Prostate gland (tissue), 2 donors: ENCODE measurements at regions not wholly inside any gene's neighbourhood (a gene's known extent, or its start where the extent isn't known, plus 50 kb on each side); places are given as distances from the start of the nearest gene placed in this dataset.
"Not testable (repeated sequence)": the region's sequence is repeated elsewhere in the genome, so short reads cannot be mapped to it uniquely, and the experiment has no call there.

ENCODE experiments used
- DNase-seq: peaks from one replicate; pipeline ENCODE4 v3.0.0-alpha.2; 2019; ENCODE audit warnings: low spot score
- H3K27ac ChIP-seq, 2 donors: fragments of 200-600 bp; sonication (generic); 2 replicates each; pipeline ENCODE4 v1.5.1; 2017 to 2019
- H3K27me3 ChIP-seq: fragments of 200-600 bp; sonication (generic); replicated peaks from 2 replicates; pipeline ENCODE4 v1.5.1; 2019; ENCODE audit not compliant: insufficient read depth
- H3K36me3 ChIP-seq, 2 donors: fragments of 200-600 bp; sonication (generic); 1 replicate in 1 of 2; 2 replicates in 1 of 2; pipeline versions ENCODE4 v1.5.1 to v1.8.1; 2017 to 2019
- H3K4me1 ChIP-seq: fragments of 200-600 bp; sonication (generic); replicated peaks from 2 replicates; pipeline ENCODE4 v1.5.1; 2019
- H3K4me3 ChIP-seq, 2 donors: fragments of 200-600 bp; sonication (generic); 2 replicates each; pipeline ENCODE4 v1.5.1; 2017 to 2019
- H3K9me3 ChIP-seq: fragments of 200-600 bp; sonication (generic); 2 replicates; pipeline ENCODE4 v1.5.1; 2017
- WGBS: methylation state at CpG from one replicate; pipeline ENCODE4 v1.1.5; 2018; 5-methylcytosine and 5-hydroxymethylcytosine counted together
- intact Hi-C: fragments of 100-400 bp; cut with DNase I; formaldehyde crosslinking; loops from one replicate; pipeline ENCODE4 v1.14.2; 2022

GRCh38 chr12:31162896-31163560 is 89.4 kb downstream of the DDX11 start:
- H3K4me3 ChIP-seq, H3K9me3 ChIP-seq, H3K27ac ChIP-seq, H3K27me3 ChIP-seq, H3K4me1 ChIP-seq, DNase-seq, intact Hi-C loops, H3K36me3 ChIP-seq: not testable (repeated sequence)
- WGBS: 81% methylated on average over 27 of the region's 28 CpGs

DNA sequence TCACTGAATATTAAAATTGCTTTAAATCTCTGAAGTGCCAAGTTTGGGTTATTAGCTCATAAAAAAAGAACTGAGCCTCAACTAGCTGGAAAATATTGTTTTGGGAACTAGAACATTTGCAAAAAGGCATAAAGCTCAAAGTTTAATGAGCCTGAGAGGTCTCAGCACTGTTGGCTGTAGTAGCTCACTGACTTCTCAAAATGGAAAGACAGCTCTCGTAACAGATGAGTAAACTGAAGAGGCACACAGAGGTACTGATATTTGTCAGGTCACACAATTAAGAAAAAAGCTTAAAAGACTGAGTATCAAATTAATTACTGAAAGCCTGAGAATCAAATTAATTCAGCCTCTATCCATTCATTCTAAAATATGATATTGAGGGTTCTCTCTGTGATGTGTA is 100.6 kb downstream of the DDX11 start:
- WGBS: 36% methylated on average over 1 of the region's 1 CpG
- intact Hi-C loops, H3K9me3 ChIP-seq, H3K36me3 ChIP-seq, H3K4me3 ChIP-seq, H3K27me3 ChIP-seq, H3K27ac ChIP-seq, DNase-seq, H3K4me1 ChIP-seq: not testable (repeated sequence)

DNA sequence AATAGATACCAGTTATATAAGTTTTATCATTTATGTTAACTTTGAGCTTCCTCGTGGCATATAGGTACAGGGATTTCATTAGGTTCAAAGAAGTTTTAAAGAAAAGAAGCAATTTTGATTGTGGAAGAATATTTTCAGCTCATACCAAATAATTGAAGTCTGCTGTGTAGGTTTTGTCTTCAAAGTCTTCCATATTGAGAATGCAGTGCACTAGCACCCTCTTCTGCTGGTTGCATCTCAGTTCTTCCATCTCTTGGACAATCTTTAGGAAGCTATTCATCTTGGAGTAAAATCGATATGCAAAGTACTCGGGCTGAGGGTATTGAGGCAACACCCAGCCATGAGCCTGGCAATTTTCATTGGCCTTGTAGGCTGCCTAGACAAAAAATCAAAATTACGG is 103.9 kb downstream of the DDX11 start:
- H3K4me1 ChIP-seq, H3K9me3 ChIP-seq, H3K27me3 ChIP-seq, H3K27ac ChIP-seq, DNase-seq, intact Hi-C loops, H3K36me3 ChIP-seq, H3K4me3 ChIP-seq: not testable (repeated sequence)
- 100% methylated on average over 1 of the region's 4 CpGs for whole genome bisulfite sequencing

GRCh38 chr12:31178875-31179274 is 105.2 kb downstream of the DDX11 start:
- H3K4me1 ChIP-seq, H3K27me3 ChIP-seq, DNase-seq, intact Hi-C loops, H3K36me3 ChIP-seq, H3K27ac ChIP-seq, H3K9me3 ChIP-seq, H3K4me3 ChIP-seq: not testable (repeated sequence)
- whole genome bisulfite sequencing: 86% methylated on average over 4 of the region's 4 CpGs

DNA sequence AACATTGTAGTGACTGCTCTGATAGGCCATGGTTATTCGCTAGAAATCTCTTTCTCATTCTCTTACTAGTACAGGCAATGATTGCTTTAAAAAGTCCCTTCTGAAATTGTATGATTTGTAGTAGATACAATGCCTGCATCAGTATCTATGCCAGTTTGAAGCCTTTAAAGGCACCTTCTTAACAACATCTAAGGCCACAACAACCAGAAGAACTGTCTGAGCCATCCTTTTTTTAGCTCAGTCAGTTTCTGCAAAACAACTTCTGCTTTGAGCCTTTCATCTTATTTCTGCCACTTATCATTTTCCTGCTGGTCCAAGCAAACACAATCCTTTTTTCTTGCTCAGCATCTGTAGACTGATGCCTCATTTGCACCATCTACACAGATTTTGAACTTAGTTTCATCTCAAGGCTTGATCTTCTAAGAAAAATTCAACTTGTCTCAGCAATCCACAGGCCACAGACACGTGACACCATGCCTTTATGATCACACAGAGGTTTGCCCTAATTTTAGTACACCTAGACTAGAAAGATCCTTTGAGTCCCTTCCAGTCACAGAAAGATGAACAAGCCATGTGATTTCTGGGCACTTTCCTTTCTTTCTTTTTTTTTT is 106.1 kb downstream of the DDX11 start:
- H3K27me3 ChIP-seq, H3K36me3 ChIP-seq, intact Hi-C loops, DNase-seq, H3K4me3 ChIP-seq, H3K4me1 ChIP-seq, H3K9me3 ChIP-seq, H3K27ac ChIP-seq: not testable (repeated sequence)
- WGBS: 85% methylated on average over 1 of the region's 2 CpGs

DNA sequence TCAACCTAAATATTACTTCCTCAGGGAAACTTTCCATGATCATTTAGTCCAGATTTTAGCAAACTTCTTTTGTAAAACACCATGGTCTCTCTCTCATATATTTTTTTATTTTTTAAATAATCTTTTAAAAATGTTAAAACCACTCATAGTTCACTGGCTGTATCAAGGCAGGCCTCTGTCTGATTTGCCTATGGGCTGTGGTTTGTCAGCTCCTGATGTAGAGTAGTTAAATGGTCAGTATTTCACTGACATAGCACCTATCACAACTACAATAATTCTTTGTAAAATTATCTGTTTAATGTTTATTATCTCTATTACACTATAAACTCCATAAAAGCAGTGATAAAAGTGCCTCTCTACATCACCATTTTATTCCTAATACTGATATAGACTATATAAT is 108.9 kb downstream of the DDX11 start:
- DNase-seq, H3K36me3 ChIP-seq, H3K4me3 ChIP-seq, H3K4me1 ChIP-seq, intact Hi-C loops, H3K27ac ChIP-seq, H3K9me3 ChIP-seq, H3K27me3 ChIP-seq: not testable (repeated sequence)

DNA sequence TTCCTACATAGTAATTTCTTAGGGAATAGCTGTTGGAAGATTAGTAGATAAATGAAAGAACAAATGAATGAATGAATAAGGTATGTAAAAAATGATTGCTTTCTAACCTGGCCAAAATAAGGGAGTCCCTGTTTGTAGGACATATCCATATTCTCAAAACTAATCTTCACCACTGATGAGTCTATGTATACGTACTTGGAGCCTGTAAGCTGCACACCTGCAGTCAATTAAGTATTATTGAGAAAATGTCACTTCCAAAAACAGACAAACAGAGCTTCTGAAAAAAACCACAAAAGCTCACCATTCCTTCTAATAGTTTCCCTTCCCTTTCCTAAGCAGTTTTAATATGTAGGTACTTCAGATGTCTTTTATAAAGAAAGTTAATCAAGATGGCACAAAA is 109.4 kb downstream of the DDX11 start:
- 78% methylated on average over 1 of the region's 1 CpG for WGBS
- H3K36me3 ChIP-seq, H3K27ac ChIP-seq, intact Hi-C loops, H3K4me1 ChIP-seq, H3K27me3 ChIP-seq, H3K4me3 ChIP-seq, H3K9me3 ChIP-seq, DNase-seq: not testable (repeated sequence)

DNA sequence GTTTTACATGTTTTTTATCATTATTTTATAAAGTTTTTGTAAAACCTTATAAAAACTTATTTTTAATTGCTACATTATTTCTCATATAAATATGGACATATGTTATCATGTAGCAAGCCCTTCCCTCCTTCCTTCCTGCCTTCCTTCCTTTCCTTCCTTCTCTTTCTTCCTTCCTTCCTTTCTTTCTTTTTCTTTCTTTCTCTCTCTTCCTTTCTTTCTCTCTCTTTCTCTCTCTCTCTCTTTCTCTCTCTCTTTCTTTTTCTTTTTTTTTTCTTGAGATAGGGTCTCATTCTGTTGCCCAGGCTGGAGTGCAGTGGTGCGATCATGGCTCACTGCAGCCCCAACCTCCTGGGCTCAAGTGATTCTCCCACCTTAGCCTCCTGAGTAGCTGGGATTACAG is 110.2 kb downstream of the DDX11 start:
- H3K9me3 ChIP-seq, intact Hi-C loops, H3K27me3 ChIP-seq, H3K36me3 ChIP-seq, H3K4me1 ChIP-seq, H3K4me3 ChIP-seq, H3K27ac ChIP-seq, DNase-seq: not testable (repeated sequence)
- 100% methylated on average over 1 of the region's 1 CpG for WGBS

DNA sequence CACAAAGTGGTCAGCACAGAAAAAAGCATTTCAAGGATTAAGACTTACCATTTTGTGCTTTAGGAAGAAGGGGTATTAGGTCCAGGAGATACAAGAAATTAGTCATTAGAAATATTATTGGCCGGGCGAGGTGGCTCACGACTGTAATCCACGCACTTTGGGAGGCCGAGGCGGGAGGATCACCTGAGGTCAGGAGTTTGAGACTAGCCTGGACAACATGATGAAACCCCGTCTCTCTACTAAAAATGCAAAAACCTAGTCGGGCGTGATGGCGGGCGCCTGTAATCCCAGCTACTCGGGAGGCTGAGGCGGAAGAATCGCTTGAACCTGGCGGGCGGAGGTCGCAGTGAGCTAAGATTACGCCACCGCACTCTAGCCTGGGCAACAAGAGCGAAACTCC is 111.0 kb downstream of the DDX11 start:
- H3K36me3 ChIP-seq, H3K4me3 ChIP-seq, H3K9me3 ChIP-seq, H3K27ac ChIP-seq, H3K27me3 ChIP-seq, DNase-seq, H3K4me1 ChIP-seq, intact Hi-C loops: not testable (repeated sequence)
- WGBS: 95% methylated on average over 20 of the region's 20 CpGs

DNA sequence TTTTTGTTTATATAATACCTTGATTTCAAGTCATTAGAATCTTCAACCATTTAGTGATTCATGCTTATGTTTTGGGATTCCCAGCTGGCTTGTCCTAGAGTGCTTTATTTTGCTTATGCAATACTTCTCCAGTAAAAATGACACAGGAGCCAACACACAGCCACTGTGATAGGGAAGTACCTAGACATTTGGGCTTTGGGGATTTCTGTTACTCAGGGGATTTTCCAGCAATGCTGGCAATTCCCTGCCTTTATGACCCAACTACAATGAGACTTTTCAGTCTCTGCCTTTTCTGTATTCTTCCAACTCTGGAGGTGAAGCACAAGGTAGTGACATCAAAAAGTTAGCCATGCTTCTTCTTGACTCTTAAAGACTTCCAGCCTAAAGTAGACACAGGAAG is 119.0 kb downstream of the DDX11 start:
- H3K4me1 ChIP-seq, H3K9me3 ChIP-seq, intact Hi-C loops, H3K27me3 ChIP-seq, H3K4me3 ChIP-seq, H3K27ac ChIP-seq, H3K36me3 ChIP-seq, DNase-seq: not testable (repeated sequence)

- 44% methylated on average over 1 of the region's 1 CpG for WGBS
- H3K36me3 ChIP-seq, H3K9me3 ChIP-seq, H3K27me3 ChIP-seq, H3K4me1 ChIP-seq, intact Hi-C loops, DNase-seq, H3K27ac ChIP-seq, H3K4me3 ChIP-seq: not testable (repeated sequence)
Observed at GRCh38 chr12:31195620-31196019, 122.0 kb downstream of the DDX11 start.

DNA sequence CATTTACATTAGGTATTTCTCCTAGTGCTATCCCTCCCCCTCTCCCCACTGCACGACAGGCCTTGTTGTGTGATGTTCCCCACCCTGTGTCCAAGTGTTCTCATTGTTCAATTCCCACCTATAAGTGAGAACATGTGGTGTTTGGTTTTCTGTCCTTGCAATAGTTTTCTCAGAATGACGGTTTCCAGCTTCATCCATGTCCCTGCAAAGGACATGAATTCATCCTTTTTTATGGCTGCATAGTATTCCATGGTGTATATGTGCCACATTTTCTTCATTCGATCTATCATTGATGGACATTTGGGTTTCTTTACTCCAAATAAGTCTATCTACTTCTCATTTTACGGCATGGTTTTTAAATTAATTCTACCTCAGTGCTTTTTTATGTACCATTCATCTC is 125.8 kb downstream of the DDX11 start:
- intact Hi-C loops, H3K4me1 ChIP-seq, H3K27me3 ChIP-seq, H3K36me3 ChIP-seq, H3K27ac ChIP-seq, H3K9me3 ChIP-seq, DNase-seq, H3K4me3 ChIP-seq: not testable (repeated sequence)
- 68% methylated on average over 4 of the region's 4 CpGs for WGBS
